OCI-LY3 (cell line): ENCODE measurements at regions not wholly inside any gene's neighbourhood (a gene's known extent, or its start where the extent isn't known, plus 50 kb on each side); places are given as distances from the start of the nearest gene placed in this dataset.

Experiments used
- EZH2phosphoT487 ChIP-seq: fragments of 200-600 bp; shearing (Covaris generic); IDR thresholded peaks from 2 replicates; pipeline ENCODE4 v1.6.1; 2018; ENCODE audit warnings: antibody characterized with exemption, mixed run types, low read depth
- TF ChIP-seq, protein P1 (sequence below): fragments of 200-600, 300-600 bp; sonication (generic); IDR thresholded peaks from 2 replicates; pipeline ENCODE4 v1.5.1; 2014; ENCODE audit warnings: antibody characterized with exemption, low read length, low read depth

DNA sequence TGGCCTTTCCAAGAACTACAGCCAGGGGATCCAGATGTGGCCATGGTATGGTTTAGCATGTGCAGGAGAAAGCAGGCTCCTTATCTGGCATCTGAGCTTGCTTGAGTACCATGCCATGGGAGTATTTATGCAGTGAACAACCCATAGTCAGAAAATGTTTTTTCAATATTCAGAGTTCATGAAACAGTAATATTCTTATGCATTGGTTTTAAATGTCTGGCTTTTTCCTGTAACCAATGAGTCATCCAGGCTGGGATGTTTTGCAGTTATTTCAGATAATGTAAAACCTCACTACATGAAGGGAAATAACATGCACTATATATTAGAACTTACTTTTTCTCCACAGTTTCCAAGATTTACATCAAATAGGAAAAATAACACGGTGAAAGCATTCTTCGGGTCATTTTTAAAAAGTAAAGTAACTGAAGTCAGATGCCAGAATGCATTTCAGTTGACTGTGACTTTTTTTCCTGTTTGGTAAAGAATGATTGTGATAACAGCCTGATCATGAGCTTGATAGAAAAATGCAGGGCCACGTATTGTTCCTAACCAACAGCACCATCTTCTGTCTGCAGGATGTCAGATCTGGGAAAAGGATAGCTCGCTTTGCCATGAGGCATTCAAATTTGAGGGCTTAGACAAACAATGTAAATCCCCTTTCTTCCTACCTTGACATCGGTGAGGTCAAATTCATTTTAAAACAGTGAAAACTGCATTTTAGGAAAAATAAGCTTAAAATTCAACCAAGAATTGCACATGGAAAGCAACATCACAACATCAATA is 152.8 kb downstream of the DSC3 start:
- TF ChIP-seq, protein P1, sequence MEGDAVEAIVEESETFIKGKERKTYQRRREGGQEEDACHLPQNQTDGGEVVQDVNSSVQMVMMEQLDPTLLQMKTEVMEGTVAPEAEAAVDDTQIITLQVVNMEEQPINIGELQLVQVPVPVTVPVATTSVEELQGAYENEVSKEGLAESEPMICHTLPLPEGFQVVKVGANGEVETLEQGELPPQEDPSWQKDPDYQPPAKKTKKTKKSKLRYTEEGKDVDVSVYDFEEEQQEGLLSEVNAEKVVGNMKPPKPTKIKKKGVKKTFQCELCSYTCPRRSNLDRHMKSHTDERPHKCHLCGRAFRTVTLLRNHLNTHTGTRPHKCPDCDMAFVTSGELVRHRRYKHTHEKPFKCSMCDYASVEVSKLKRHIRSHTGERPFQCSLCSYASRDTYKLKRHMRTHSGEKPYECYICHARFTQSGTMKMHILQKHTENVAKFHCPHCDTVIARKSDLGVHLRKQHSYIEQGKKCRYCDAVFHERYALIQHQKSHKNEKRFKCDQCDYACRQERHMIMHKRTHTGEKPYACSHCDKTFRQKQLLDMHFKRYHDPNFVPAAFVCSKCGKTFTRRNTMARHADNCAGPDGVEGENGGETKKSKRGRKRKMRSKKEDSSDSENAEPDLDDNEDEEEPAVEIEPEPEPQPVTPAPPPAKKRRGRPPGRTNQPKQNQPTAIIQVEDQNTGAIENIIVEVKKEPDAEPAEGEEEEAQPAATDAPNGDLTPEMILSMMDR: peak; percentile 74
- no peak for TF ChIP-seq EZH2phosphoT487
